Neutrophil (primary cell): ENCODE measurements at regions not wholly inside any gene's neighbourhood (a gene's known extent, or its start where the extent isn't known, plus 50 kb on each side); places are given as distances from the start of the nearest gene placed in this dataset.
"Not testable (repeated sequence)": the region's sequence is repeated elsewhere in the genome, so short reads cannot be mapped to it uniquely, and the experiment has no call there.

ENCODE experiments used
- H3K27ac ChIP-seq: fragments of 200-600 bp; sonication (generic); 2 replicates; pipeline ENCODE4 v1.5.1; 2016; ENCODE audit warnings: mild to moderate bottlenecking, moderate library complexity
- H3K27me3 ChIP-seq: fragments of 200-600 bp; sonication (generic); 2 replicates; pipeline ENCODE4 v1.6.0; 2016; ENCODE audit warnings: mild to moderate bottlenecking
- H3K36me3 ChIP-seq: fragments of 200-600 bp; sonication (generic); 2 replicates; pipeline ENCODE4 v1.5.1; 2017
- H3K4me1 ChIP-seq, 2 experiments: fragments of 200-600 bp in 1 of 2; sonication (generic) in 1 of 2; 1 replicate in 1 of 2; 2 replicates in 1 of 2; pipeline versions ENCODE4 v1.5.1 to v1.6.1; 2013 to 2016; ENCODE audit warnings: low read depth in 1 of 2, low read length in 1 of 2, mild to moderate bottlenecking in 1 of 2, moderate library complexity in 1 of 2; ENCODE audit not compliant: control insufficient read depth in 1 of 2, insufficient read depth in 1 of 2
- H3K4me3 ChIP-seq, 2 experiments: fragments of 200-600 bp in 1 of 2; sonication (generic) in 1 of 2; 1 replicate in 1 of 2; 2 replicates in 1 of 2; pipeline ENCODE4 v1.5.1; 2013 to 2016; ENCODE audit warnings: low read depth in 1 of 2, low read length in 1 of 2, mild to moderate bottlenecking in 1 of 2, moderate library complexity in 1 of 2
- H3K9me3 ChIP-seq: fragments of 200-600 bp; sonication (generic); 2 replicates; pipeline ENCODE4 v1.5.1; 2016
- TF ChIP-seq, protein P1 (sequence below): fragments of 200-600 bp; sonication (generic); IDR thresholded peaks from 2 replicates; pipeline ENCODE4 v1.5.1; 2016; ENCODE audit warnings: antibody characterized with exemption

DNA sequence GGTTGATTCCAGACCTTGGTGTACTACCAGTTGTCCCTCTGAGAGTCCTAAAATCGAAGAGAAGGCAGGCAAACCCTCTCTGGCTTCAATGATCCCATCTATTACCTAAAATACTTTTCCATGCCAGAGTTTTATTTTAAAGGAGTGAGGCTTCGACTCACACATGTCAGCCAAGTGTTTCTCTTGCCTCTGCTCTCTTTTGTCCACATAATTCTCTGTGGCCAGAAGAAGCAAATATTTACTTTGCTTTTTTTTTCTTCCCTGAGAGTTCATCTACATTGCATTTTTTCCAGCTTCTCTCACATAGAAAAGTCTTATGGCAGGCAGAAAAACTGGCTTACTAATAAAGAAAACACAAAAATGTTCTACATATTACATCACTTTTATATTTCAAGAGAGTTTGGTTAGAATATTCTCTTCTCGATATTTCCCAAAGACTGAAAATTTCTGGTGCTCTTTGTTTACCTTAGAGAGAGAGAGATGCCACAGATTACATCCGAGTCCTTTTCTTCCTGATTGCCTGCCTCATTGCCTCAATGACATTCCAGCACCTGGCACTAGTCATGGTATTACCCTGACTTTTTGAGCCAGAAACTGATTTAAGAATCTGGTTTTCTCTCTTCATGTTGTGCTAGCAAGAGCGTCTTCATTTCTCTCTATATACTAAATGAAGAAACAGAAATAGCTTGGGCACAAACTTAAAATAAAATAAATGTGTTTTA lies 170.3 kb upstream of the FAM174A start:
- not testable (repeated sequence) for H3K36me3 ChIP-seq, H3K27ac ChIP-seq

DNA sequence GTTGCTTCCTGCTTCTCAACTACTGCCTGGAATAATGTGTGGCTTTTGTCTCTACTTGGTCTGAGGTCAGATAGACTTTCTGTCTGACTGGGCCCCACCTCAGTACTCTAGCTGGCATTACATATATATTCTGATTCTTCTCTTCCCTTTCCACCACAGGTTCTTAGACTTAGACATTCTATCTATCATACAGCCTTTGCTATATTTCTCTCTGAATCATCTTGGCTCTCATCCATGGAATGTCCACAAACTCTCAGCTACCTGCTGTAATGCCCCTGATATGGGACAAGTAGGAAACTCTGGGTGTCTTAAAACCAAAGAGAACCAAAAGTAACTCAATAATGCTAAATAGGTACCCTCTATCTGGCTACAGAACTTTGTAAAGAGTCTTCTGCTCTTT lies 170.8 kb upstream of the FAM174A start:
- not testable (repeated sequence) for H3K4me3 ChIP-seq, H3K27ac ChIP-seq

More for the DNA sequence above, 170.3 kb upstream of the FAM174A start:
- H3K27me3 ChIP-seq, H3K4me3 ChIP-seq, H3K9me3 ChIP-seq, H3K4me1 ChIP-seq: not testable (repeated sequence)

DNA sequence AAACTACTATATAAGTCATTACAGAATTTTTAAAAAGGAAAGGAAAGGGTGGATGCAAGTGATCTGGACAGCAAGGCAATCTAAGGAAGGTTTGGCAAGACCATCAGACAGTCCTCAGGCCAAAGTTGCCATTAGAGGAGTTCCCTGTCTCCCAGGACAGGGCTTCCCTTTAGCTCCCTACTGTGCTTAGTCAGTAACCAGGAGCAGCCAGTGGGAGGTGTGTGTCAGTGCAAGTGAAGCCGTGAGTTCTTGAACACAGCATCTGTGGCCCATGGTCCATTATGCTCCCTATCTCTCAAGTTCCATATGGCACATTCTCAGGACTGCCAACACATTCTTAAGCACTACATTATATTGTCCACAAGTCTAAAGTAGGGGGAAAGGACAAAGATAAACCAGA lies 175.2 kb upstream of the FAM174A start:
- not testable (repeated sequence) for H3K4me3 ChIP-seq, H3K9me3 ChIP-seq, H3K4me1 ChIP-seq, H3K27ac ChIP-seq, H3K36me3 ChIP-seq, H3K27me3 ChIP-seq

More for the DNA sequence above, 170.8 kb upstream of the FAM174A start:
- not testable (repeated sequence) for H3K4me1 ChIP-seq, H3K9me3 ChIP-seq, H3K27me3 ChIP-seq, H3K36me3 ChIP-seq

DNA sequence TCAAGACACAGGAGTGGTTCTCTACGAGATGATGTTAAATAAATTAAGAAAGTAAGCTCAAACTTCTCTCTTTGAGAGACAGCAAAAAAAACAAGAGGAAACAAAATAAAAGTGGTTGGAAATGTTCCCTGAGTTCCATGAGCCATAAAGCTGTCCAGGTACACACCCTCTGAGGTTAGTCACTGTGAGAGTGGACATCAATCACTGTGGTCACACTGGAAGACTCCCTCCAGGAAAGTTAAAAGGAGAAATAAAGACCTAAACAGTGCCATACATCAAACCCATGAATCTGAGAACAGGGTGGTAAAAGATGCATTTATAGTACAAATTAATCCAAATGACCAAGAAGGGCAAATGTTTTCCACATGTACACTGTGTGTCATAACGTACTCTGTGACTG lies 188.9 kb upstream of the FAM174A start:
- not testable (repeated sequence) for H3K4me1 ChIP-seq, H3K27ac ChIP-seq, H3K36me3 ChIP-seq, H3K9me3 ChIP-seq, H3K27me3 ChIP-seq, H3K4me3 ChIP-seq

DNA sequence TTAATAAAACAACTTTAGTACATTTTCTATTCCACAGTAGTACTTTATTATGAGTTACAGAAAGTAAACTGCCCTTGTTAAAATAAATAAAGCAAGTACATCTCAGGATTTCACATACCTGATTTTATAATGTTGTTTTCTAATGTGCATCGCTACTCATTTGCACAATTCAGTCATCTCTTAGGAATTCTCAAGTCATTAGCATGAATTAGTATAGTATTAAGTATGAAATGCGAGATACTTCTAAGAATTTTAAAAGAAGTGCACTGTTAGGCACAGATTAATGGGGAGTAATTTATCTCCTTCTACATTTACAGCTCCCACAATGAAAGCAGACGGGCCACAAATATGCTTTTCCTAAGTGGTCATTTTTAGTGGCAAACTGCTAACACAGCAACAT lies 193.7 kb upstream of the FAM174A start:
- H3K27me3 ChIP-seq, H3K36me3 ChIP-seq, H3K4me3 ChIP-seq, H3K27ac ChIP-seq, H3K9me3 ChIP-seq, H3K4me1 ChIP-seq: not testable (repeated sequence)

DNA sequence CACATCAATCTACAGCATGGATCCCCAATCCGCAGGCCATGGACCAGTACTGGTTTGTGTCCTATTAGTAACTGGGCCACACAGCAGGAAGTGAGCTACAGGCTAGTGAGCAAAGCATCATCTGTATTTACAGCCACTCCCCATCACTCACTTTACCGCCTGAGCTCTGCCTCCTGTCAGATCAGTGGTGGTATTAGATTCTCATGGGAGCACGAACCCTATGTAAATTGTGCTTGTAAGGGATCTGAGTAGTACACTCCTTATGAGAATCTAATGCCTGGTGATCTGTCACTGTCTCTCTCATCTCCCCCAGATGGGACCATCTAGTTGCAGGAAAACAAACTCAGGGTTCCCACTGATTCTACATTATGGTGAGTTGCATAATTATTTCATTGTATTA lies 212.7 kb upstream of the FAM174A start:
- H3K36me3 ChIP-seq: no peaks in the 10 kb centered on the region
- H3K9me3 ChIP-seq: no peaks in the 10 kb centered on the region
- H3K4me1 ChIP-seq: peaks cover 0 to 8% of the 10 kb centered on the region in 2 experiments
- no peak overlapping the region for H3K27ac ChIP-seq
- TF ChIP-seq, protein P1, sequence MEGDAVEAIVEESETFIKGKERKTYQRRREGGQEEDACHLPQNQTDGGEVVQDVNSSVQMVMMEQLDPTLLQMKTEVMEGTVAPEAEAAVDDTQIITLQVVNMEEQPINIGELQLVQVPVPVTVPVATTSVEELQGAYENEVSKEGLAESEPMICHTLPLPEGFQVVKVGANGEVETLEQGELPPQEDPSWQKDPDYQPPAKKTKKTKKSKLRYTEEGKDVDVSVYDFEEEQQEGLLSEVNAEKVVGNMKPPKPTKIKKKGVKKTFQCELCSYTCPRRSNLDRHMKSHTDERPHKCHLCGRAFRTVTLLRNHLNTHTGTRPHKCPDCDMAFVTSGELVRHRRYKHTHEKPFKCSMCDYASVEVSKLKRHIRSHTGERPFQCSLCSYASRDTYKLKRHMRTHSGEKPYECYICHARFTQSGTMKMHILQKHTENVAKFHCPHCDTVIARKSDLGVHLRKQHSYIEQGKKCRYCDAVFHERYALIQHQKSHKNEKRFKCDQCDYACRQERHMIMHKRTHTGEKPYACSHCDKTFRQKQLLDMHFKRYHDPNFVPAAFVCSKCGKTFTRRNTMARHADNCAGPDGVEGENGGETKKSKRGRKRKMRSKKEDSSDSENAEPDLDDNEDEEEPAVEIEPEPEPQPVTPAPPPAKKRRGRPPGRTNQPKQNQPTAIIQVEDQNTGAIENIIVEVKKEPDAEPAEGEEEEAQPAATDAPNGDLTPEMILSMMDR: no peak
- H3K27me3 ChIP-seq: no peaks in the 10 kb centered on the region
- no peak overlapping the region for H3K4me3 ChIP-seq

DNA sequence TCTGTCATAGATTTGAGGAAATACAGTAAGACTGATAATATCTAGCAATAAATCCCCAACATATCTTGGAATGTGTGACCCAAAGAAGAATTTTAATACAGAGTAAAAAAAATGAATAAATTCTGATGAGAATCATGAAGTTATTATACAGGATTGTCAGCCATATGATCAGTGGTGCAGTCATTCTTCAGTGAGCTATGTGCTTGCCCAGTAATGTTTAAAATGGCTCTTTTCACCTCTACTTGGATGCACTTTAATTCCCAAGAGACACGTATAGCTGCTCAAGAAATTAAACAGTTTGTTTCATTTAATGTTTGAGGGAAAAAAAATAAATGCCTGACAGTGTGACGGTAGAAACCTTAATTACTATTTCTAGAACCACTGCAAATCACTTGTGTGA lies 215.3 kb upstream of the FAM174A start:
- H3K4me1 ChIP-seq: peaks cover 0 to 8% of the 10 kb centered on the region in 2 experiments
- H3K27ac ChIP-seq: no peak overlapping the region

DNA sequence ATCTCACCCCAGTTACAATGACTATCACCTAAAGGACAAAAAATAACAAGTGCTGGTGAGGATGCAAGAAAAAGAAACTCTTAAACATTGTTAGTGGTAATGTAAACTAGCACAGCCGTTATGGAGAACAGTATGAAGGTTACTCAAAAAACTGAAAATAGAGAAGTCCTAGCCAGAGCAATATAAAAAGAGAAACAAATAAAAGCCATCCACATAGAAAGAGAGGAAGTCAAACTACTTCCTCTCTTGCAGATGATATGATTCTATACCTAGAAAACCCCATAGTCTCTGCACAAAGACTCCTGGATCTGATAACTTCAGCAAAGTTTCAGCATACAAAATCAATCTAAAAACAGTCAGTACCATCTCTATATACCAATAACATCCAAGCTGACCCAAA lies 221.5 kb upstream of the FAM174A start:
- Histone ChIP-seq H3K27ac (no peak overlapping the region), H3K9me3 (no peaks in the 10 kb centered on the region), H3K4me1 (peaks cover 0 to 7% of the 10 kb centered on the region in 2 experiments), H3K36me3 (no peaks in the 10 kb centered on the region), H3K27me3 (no peaks in the 10 kb centered on the region), H3K4me3 (no peak overlapping the region)
- TF ChIP-seq, protein P1: no peak

More for the DNA sequence above, 215.3 kb upstream of the FAM174A start:
- Histone ChIP-seq H3K9me3 (no peaks in the 10 kb centered on the region), H3K36me3 (no peaks in the 10 kb centered on the region), H3K27me3 (no peaks in the 10 kb centered on the region), H3K4me3 (no peak overlapping the region)
- TF ChIP-seq, protein P1: no peak
